ENCODE measurements at regions not wholly inside any gene's neighbourhood (a gene's known extent, or its start where the extent isn't known, plus 50 kb on each side); places are given as distances from the start of the nearest gene placed in this dataset.

DNA sequence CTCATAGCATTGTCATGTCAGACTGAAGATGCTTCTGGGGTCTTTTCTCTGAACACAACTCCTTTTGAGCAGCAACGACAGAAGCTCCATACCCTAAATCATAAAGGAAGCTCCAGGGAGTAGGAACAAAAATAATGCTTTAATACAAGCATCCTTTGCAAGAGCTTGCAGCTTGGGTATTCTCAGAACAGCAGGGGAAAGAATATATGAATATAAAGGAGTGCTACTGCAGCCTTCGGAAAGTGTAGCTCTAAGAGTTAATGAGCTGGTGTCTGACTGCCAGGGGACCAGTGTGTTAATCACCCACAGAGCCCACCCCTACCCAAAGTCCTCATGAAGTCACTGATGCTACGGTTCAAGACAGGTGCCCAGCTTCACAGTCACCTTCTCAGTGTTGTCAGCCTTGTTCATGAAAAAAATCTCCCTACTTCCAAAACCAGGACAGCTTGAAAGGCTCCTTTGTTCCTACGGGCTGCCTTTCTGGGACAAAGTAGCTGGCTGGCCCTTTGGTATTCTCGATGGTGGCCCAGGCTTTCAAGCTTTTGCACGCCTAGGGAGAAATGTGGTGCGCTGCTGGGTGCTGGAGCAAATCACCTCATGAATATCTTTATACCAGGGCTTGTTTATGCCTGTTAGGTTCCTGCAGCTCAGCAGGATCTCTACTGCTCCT lies 259.7 kb downstream of the CMPK2 start:
- DNase-seq (ENCODE audit: low read depth in 3 of 3), result no peak

DNA sequence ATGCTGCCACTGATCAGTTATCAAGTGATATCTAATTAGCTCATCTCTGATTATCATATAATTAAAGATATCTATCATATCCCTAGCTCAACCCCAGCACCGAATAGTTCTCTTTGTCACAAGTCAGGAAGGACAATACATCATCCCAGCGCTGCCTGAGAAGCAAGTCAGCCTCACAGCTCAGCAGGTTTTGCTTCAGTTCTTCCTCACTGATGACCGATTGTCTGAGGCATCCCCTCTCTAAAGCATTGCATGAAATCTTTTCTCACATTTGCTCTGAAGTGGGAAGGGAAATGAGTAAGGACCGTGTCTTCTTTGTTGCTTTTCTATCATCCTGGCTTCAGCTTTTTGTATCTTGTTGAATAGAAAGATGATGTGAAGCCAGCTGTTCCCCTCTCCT lies 247.9 kb downstream of the CMPK2 start:
- DNase-seq (ENCODE audit: low read depth in 3 of 3), result no peak

DNA sequence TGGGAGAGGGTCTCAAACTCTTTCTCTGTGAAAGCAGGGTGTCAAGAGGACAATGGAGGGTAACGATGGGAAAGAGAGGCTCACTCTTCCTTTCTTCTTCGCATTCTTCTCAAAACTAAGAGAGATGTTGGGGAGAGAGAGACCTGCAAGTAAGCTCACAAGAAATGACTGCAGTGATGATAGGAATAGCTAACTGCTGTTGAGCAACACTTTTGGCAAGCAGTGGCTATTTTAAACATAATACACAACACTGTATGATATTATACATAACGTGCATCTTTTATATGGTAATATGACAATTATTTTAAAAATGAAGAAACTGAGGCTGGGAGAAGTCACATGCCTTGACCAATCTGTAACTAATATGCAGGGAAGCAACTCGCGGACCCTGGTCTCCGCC lies 247.5 kb downstream of the CMPK2 start:
- no peak for DNase-seq (ENCODE audit: low read depth in 3 of 3)

DNA sequence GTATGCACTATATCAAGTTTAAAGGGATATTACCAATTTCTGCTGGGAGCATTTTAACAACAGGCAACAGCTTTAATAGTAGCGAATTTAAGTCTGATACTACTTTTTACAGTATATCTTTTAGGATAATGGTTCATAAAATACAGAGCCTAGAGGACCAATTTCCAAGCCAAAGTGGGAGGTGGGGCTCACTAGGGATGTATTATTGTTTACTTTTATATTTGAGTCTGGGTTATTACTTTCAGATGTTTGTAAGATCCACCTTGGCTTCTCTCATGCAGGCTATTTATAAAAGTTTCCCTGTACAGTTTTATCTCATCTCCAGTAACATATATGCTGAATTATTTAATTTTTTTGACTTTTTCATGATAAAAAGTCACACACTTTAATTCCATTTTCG lies 242.0 kb downstream of the CMPK2 start:
- DNase-seq (ENCODE audit: low read depth in 3 of 3), result no peak

DNA sequence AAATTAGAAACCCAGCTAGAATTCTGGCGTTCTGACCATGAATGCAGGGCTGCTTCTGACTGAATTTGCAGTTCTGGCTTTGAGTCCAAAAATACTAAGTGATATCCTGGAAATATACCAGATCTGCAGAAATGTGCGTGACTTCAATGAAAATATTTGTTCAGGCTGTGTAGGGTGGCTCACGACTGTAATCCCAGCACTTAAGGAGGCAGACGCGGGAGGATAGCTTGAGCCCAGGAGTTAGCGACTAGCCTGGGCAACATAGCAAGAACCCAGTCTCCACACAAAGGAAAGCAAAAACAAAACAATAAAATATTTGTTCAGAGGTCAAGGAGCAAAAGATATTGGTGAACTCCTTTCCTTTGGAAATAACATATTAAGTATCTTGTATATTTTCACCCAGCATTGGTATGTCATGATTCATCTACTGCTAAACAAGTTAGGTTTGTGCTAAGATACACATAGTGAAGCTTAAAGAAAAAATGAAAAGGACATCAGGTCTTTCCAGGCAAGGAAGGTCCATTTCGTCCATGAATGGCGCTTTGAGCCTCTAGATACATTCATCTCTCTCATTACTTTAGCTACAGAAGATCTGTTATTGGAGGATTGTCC lies 239.2 kb downstream of the CMPK2 start:
- no peak for DNase-seq (ENCODE audit: low read depth in 3 of 3)

DNA sequence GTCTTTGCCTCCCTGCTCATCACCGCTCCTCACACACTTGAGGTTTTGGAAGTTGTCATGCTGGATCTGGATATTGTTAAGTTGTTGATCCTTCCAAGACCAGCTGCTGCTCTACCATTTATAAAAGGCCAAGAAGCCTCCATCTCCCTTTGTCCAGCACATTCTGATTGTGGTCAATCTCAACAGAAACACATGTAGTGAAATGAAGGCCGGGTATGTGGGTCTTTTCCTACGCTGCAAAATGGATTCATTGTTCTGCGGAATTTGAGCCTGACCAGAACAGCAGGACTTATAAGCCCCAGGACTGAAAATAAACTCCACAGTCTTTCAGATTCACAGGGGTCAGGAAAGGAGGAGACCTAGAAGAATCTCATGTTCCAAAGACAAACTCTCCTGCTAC lies 238.4 kb downstream of the CMPK2 start:
- DNase-seq (ENCODE audit: low read depth in 3 of 3), result no peak

DNA sequence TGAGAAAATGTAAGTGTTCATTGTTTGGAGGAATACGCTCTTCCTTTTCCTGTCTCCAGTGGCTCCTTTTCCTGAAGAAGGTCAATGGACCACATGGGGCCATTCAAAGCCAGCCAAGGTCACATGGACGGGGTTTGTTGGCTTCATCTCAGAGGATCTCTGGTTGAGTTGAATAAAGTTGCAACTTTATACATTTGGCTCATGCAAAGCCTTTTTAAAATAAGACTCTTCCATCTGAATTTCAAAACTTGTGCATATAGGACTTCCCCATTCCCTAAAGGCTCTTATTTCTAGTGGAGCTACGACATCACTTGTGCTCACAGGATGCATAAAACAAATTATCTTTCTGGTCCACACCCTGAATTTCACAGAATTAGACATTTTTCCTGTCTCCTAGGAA lies 235.5 kb downstream of the CMPK2 start:
- DNase-seq (ENCODE audit: low read depth in 3 of 3), result no peak

DNA sequence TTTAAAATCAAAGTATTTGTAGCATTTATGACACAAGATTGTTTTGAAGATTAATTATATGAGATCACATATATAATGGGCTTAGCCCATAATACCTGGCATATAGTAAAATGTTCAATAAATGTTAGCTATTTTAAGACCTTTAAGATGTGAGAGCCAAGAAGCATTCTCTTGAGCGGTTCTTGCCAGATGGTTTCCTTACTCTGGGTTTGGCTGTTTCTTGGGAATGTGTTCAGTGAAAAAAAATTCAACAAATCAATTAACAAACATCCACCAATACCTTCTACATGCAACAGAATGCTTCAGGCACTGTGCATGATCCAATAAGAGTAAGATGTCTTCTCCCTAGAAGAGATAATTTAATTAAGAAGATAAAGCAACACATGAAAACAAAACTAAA lies 230.4 kb downstream of the CMPK2 start:
- DNase-seq (ENCODE audit: low read depth in 3 of 3), result no peak

DNA sequence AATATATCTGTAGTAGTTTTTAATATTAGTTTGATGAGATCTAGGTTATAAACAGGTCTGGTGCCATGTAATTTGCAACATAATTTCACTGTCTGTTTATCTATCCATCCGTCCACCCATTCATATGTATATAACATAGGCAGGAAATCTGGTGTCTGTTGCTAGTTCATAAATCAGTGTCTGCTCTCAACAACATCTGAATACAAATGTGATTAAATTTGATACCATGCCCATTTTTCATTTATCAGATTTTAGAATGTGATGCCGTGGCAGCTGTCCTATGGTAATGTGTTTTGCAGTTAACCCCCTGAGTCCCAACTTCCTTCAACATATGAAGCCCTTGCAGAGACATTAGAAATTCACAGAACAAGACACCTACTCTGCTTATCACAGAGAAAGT lies 228.4 kb downstream of the CMPK2 start:
- no peak for DNase-seq (ENCODE audit: low read depth in 3 of 3)

DNA sequence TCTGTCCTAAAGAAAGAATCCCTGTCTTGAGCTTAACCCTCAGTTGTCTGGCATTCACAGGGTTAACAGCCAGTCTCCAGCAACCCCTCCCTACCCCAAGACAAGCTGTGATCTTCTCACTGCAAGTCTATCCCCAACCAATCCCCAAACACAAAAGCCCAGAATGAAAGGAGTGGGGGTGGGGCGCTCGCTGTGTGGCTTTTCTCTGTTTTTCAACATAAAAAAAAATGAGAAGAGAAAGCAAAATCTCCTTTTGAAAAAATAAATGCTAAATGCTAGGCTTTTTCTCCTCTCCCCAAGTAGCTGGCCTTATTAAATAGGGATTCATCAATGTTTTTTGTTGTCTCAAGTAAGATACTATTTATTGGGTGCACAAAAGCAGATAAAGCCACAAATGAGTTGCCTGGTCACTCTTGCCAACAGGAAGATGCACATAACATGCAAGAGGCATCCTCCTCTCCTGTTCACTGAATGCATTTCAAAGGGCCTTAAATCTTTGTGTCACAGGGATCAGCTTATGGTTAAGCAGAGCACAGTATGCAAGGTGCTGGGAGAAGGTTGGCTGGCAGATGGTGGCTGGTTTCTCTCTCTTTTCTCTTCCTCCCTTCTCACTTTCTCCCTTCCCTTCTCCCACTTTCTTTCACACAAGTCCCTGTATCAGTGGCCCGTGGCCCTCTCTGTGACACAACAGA lies 225.6 kb downstream of the CMPK2 start:
- DNase-seq (ENCODE audit: low read depth in 3 of 3), result no peak

DNA sequence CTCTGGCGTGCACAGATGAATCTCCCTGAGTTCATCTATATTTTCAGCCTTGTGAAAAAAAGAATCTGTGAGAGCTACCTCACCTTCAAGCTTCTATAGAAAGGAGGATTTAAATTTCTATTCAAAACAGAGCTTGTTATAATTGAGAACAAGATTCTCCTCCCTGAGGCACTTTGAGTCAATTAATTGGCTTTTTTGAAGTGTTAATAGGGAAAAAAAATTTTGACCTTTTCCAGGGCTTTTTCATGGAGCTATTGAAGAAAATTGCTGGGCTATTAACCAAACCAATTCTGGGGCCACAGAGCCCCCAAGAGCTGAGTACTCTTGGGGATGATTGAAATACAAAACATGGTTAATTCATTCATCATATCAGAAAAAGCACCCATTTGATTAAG lies 225.1 kb downstream of the CMPK2 start:
- no peak for DNase-seq (ENCODE audit: low read depth in 3 of 3)

DNA sequence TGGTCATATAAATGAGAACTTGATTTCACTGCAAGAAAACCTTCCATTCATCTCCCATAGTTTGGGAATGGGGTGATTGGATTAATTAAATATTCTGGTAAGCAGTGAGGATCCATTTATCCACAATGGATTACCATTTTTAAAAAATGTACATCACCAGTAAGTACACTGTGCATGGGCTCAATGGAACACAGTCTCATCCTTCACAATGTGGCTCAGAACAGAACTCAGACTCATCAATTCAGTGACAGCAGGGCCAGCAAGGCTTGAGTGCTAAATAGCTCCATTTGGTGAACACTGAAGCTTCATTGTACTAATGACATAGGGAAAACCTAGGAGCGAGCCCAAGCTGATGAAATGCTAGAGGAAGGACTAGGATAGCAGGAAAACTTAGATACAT lies 223.8 kb downstream of the CMPK2 start:
- no peak for DNase-seq (ENCODE audit: low read depth in 3 of 3)

DNA sequence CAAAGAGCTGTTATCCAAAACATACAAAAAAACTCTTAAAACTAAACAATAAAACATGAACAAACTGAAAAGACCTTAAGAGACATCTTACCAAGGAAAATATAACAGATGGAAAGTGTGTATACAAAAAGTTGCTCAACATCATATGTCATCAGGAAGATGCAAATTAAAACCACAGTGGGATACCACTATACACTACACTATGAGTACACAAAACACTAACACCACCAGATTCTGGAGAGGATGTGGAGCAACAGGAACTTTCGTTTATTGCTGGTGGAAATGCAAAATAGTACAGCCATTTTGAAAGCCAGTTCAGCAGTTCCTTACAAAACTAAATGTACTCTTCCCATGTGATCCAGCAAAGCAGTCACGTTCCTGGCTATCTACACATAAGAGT lies 221.4 kb downstream of the CMPK2 start:
- no peak for DNase-seq (ENCODE audit: low read depth in 3 of 3)

DNA sequence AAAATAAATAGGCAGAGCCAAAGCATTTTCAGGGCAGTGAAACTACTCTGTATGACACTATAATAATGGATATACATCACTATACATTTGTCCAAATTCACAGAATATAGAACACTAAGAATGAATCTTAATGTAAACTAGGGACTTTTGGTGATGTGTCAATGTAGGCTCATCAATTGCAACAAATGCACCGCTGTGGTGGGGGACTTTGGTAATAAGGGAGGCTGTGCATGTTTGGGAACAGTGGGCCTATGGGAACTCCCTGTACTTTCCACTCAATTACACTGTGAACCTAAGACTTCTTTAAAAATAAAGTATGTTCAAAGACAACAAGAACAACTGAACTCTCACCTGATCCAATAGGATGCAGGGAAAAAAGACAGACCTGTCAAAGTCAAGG lies 220.7 kb downstream of the CMPK2 start:
- DNase-seq (ENCODE audit: low read depth in 3 of 3), result no peak

DNA sequence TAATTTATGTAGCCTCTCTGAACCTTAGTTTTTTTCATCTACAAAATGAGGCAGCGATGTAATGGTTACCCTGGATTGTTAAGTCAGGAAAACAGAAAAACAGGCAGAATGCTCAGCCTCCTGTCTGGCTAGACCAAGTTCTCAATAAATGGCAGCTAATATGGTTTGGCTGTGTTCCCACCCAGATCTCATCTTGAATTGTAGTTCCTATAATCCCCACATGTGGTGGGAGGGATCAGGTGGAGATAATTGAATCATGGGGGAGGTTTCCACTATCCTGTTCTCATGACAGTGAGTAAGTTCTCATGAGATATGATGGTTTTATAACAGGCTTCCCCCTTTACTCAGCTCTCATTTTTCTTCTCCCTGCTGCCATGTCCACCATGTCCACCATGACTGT lies 220.0 kb downstream of the CMPK2 start:
- no peak for DNase-seq (ENCODE audit: low read depth in 3 of 3)

DNA sequence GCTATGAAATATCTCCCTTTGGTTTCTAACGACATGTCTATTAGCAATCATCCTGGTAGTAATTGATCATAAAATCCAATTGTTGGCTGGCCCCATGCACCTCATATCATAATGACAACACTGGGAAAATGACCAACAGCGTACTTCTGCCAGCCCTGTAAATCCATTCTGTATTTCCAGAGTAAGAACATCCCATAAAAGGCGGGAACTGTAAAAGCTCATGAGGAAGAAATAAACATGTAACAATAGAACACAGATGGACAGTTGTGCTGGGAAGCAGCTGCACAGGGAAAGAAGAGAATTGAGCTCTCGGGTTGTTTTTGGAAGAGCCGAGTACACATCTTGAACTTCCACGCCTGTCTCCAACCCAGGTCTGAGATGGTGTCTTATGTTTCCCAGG lies 218.7 kb downstream of the CMPK2 start:
- no peak for DNase-seq (ENCODE audit: low read depth in 3 of 3)

DNA sequence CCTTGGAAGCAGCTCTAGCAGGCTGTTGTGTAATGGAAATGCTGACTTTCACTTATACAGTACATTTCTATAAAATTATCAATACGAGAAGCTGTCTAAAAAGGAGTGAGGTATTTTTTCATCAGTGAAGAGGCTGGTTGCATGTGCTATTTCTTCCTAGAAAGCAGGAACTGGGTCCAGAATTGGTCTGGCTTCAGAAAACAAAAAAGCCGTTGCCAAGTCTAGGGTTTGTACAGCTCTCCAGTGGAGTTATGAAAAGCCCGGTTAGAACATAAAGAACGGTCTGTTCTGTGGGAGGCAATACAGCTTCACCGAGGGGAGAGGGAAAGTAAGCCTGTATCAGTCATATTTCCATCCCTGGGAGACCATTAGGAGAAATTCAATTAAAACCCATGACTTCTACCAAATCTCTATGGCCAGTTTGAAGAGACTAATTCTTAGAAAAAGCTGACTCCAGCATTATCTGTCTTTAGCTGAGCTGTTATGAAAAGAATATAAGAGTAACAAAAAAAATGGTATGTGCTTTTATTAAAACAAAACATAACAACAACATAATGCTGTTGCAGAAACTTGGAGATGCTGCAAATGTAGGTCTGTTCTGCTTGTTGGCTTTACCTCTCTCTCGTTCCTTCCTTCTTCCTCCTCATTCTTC lies 217.0 kb downstream of the CMPK2 start:
- DNase-seq (ENCODE audit: low read depth in 3 of 3), result no peak

DNA sequence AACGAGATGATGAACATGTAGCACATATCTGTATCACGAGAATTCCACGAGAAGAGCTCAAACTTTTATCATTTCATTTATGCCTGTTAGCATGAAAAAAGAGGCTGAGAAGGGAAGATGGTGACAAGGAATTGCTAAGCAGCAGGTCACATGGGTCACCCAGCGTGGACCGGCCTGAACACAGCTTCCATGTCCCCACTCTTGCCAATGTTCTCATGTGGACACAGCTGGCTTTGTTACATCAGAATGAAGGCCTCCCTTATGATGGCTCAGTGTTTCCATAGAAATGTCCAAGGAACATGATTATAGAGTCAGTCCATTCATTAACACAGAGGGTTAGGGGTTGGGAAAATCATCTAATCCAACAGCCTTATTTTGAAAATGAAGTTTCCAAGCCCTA lies 215.4 kb downstream of the CMPK2 start:
- no peak for DNase-seq (ENCODE audit: low read depth in 3 of 3)

DNA sequence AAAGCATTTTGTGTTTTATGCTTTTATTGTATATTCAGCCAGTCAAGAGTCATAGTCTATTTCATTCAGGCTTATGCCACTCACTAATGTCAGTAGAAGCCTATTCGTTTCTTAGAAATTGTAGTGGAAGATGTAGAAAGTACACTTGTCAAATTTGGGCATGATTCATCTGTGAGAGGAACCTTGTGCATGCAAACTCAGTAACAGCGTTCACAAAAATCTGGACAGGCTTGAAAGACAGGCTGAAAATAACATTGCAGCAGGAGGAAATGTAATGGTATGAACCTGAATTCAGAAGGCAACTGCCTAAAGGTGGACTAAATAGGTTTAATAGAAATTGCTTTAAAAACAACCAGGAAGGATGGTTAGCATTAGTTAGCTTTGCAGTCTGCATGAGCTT lies 213.5 kb downstream of the CMPK2 start:
- DNase-seq (ENCODE audit: low read depth in 3 of 3), result no peak

DNA sequence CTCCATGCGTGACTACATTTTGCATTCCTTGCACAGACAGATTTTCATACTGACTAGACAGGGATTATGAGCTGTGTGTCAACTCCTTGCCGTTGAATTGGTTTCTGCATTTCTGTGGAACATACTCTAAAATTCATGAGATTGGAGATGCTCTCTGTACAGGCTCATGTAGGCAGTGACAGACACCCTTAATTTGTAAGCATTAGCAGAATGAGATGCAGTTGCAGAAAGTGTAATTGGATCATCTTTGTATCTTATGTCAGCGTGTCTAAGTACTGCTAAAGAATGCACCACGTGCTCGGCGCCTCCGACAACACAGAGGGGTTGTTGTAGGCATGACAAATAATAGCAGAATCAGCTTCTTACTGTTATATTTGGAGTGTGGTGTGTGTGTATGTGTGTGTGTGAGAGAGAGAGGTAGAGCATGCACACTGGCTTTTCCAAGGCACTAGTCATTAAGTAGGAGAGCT lies 212.4 kb downstream of the CMPK2 start:
- DNase-seq (ENCODE audit: low read depth in 3 of 3), result no peak

DNA sequence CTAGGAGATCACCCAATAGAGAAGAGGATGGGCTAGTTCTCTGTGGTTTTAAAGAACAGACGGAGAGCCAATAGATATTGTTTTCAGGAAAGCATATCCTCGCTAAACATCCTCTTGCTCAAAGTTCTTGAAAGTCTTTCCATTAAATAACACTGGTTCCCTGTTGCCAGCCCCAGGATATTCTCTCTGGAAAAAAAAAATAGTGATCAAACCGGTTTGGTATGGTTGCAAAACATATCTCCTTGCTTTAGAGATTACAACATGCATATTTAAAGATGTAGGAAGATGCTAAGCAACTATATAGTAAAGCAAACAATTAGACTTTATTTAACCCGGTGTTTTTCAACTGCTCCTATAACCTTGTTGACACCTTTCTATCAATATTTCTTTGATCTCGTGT lies 211.4 kb downstream of the CMPK2 start:
- DNase-seq (ENCODE audit: low read depth in 3 of 3), result no peak

DNA sequence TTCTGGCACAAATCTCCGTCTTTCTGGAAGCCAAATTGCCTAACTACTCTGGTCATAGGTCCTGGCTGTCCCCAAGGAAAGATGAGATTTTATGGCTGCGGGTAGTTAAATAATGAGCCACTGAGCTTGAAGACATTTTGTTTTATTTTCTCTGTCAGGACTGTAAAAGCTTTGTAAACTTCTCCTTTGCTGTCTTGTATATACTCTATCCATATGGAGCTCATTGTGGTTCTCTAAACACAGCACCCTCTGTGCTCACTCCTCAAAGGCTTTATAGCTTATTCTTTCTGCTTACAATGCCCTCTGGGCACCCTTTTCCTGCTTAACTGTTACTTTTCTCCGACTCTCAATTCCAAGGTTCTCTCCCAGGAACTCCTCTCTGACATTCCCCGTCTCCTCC lies 209.1 kb downstream of the CMPK2 start:
- DNase-seq (ENCODE audit: low read depth in 3 of 3), result no peak

DNA sequence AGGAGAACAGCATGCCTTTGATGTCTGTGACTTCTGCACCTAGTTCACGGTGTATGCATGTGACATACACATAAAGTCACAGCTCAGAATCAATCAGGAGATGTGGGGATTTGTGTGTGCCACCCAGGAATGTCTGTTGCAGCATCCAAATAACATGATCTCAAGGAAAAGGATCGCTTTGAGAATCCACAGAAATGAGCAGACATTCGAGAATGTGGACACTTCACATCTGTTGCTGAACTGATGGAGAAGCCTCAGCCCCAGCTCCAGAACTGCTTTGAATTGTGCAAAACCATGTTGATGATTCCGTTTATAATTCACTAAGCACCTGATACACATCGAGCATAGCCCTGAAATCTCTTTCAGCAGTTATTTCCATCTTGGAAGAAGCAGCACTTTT lies 208.6 kb downstream of the CMPK2 start:
- no peak for DNase-seq (ENCODE audit: low read depth in 3 of 3)
